Fibroblast of lung (primary cell): ENCODE measurements at regions not wholly inside any gene's neighbourhood (a gene's known extent, or its start where the extent isn't known, plus 50 kb on each side); places are given as distances from the start of the nearest gene placed in this dataset.

Experiments
- DNase-seq, 2 donors: peaks; one replicate each; pipeline versions ENCODE4 v3.0.0 to v3.0.0-alpha.2; 2010; ENCODE audit warnings: low read depth in 2 of 2
- H2AFZ ChIP-seq: 2 replicates; pipeline ENCODE4 v1.5.1; 2012; ENCODE audit warnings: low read length, control low read depth, inconsistent platforms
- H3K27ac ChIP-seq: 2 replicates; pipeline ENCODE4 v1.5.1; 2011; ENCODE audit warnings: low read length, control low read depth; ENCODE audit not compliant: insufficient read depth
- H3K27me3 ChIP-seq: 2 replicates; pipeline ENCODE4 v1.5.1; 2011; ENCODE audit warnings: mild to moderate bottlenecking, low read length; ENCODE audit not compliant: control insufficient read depth, insufficient read depth
- H3K36me3 ChIP-seq: 2 replicates; pipeline ENCODE4 v1.5.1; 2011; ENCODE audit warnings: low read length; ENCODE audit not compliant: control insufficient read depth, insufficient read depth
- H3K4me1 ChIP-seq: 2 replicates; pipeline ENCODE4 v1.5.1; 2011; ENCODE audit warnings: low read length; ENCODE audit not compliant: control insufficient read depth, insufficient read depth; ENCODE audit errors: extremely low read depth
- H3K4me2 ChIP-seq: 2 replicates; pipeline ENCODE4 v1.5.1; 2011; ENCODE audit warnings: low read length, control low read depth; ENCODE audit not compliant: insufficient read depth; ENCODE audit errors: extremely low read depth
- H3K4me3 ChIP-seq, 4 experiments: fragments of 200-600 bp in 1 of 4; sonication (generic) in 1 of 4; replicated peaks in 1 of 4; 2 replicates each; pipeline ENCODE4 v1.5.1; 2011 to 2016; ENCODE audit warnings: low read length in 4 of 4, low read depth in 3 of 4, mild to moderate bottlenecking in 3 of 4, control low read depth in 2 of 4, inconsistent platforms in 1 of 4, mixed read lengths in 1 of 4; ENCODE audit not compliant: insufficient read depth in 1 of 4; ENCODE audit errors: control extremely low read depth in 1 of 4
- H3K79me2 ChIP-seq: 2 replicates; pipeline ENCODE4 v1.5.1; 2012; ENCODE audit warnings: mild to moderate bottlenecking, low read length, inconsistent platforms; ENCODE audit not compliant: control insufficient read depth, insufficient read depth
- H3K9ac ChIP-seq: 2 replicates; pipeline ENCODE4 v1.5.1; 2011; ENCODE audit warnings: mild to moderate bottlenecking, low read length, control low read depth; ENCODE audit not compliant: insufficient read depth
- H3K9me3 ChIP-seq: 2 replicates; pipeline ENCODE4 v1.5.1; 2012; ENCODE audit warnings: low read depth, low read length; ENCODE audit not compliant: control insufficient read depth, insufficient read depth
- H4K20me1 ChIP-seq: 2 replicates; pipeline ENCODE4 v1.5.1; 2011; ENCODE audit warnings: low read length; ENCODE audit not compliant: control insufficient read depth, insufficient read depth; ENCODE audit errors: extremely low read depth
- CTCF ChIP-seq, 2 donors: IDR thresholded peaks in 1 of 2; conservative IDR thresholded peaks in 1 of 2; 1 replicate in 1 of 2; 2 replicates in 1 of 2; pipeline ENCODE4 v1.5.1; 2011 to 2012; ENCODE audit warnings: low read length in 2 of 2, control low read depth in 1 of 2, inconsistent platforms in 1 of 2, low read depth in 1 of 2, mild to moderate bottlenecking in 1 of 2
- EZH2 ChIP-seq: IDR thresholded peaks from 2 replicates; pipeline ENCODE4 v1.5.1; 2012; ENCODE audit warnings: low read length, control low read depth, mild to moderate bottlenecking; ENCODE audit errors: missing control alignments

- Histone ChIP-seq H3K4me1 (no peaks in the 10 kb centered on the region), H3K36me3 (no peaks in the 10 kb centered on the region), H3K79me2 (no peaks in the 10 kb centered on the region), H3K9me3 (no peaks in the 10 kb centered on the region), H3K27ac (no peak overlapping the region), H3K4me3 (no peak overlapping the region), H3K9ac (no peak overlapping the region), H4K20me1 (no peaks in the 10 kb centered on the region), H3K27me3 (no peaks in the 10 kb centered on the region), H2AFZ (no peak overlapping the region), H3K4me2 (no peak overlapping the region)
- no peak for TF ChIP-seq CTCF (conservative IDR thresholded peaks at IDR 0.05 in 1 of 2, IDR thresholded peaks at IDR 0.05 in 1 of 2; ENCODE audit: low read depth in 1 of 2, low read length in 2 of 2)
- DNase-seq: no peak
Measured at GRCh38 chr2:8096484-8096883, 585.4 kb upstream of the ID2 start.

- Histone ChIP-seq H3K79me2 (no peaks in the 10 kb centered on the region), H3K9me3 (no peaks in the 10 kb centered on the region), H4K20me1 (no peaks in the 10 kb centered on the region), H3K9ac (no peak overlapping the region), H3K27me3 (no peaks in the 10 kb centered on the region), H3K4me2 (no peak overlapping the region), H3K36me3 (no peaks in the 10 kb centered on the region), H2AFZ (no peak overlapping the region), H3K27ac (no peak overlapping the region), H3K4me3 (no peak overlapping the region), H3K4me1 (no peaks in the 10 kb centered on the region)
- DNase-seq: peak in 1 of 2 donors; percentile 5
- TF ChIP-seq CTCF (conservative IDR thresholded peaks at IDR 0.05 in 1 of 2, IDR thresholded peaks at IDR 0.05 in 1 of 2; ENCODE audit: low read depth in 1 of 2, low read length in 2 of 2): no peak
- TF ChIP-seq EZH2: no peak
Measured at GRCh38 chr2:8098476-8099266, 583.2 kb upstream of the ID2 start.

- no peak for DNase-seq
- Histone ChIP-seq H3K4me1 (no peaks in the 10 kb centered on the region), H3K27me3 (no peaks in the 10 kb centered on the region), H3K27ac (no peak overlapping the region), H3K9ac (no peak overlapping the region), H4K20me1 (no peaks in the 10 kb centered on the region), H3K4me2 (no peak overlapping the region), H3K9me3 (no peaks in the 10 kb centered on the region), H2AFZ (no peak overlapping the region), H3K4me3 (no peak overlapping the region), H3K79me2 (no peaks in the 10 kb centered on the region), H3K36me3 (no peaks in the 10 kb centered on the region)
- TF ChIP-seq EZH2: no peak
- TF ChIP-seq CTCF (conservative IDR thresholded peaks at IDR 0.05 in 1 of 2, IDR thresholded peaks at IDR 0.05 in 1 of 2; ENCODE audit: low read depth in 1 of 2, low read length in 2 of 2): no peak
Measured at GRCh38 chr2:8099267-8099582, 582.6 kb upstream of the ID2 start.
